Lower leg skin (tissue), 3 donors: ENCODE measurements at regions not wholly inside any gene's neighbourhood (a gene's known extent, or its start where the extent isn't known, plus 50 kb on each side); places are given as distances from the start of the nearest gene placed in this dataset.

ENCODE experiments used
- POLR2A ChIP-seq, 2 donors: fragments of 450-650 bp; IDR thresholded peaks; one replicate each; pipeline ENCODE4 v1.6.1; 2016 to 2017; ENCODE audit warnings: antibody characterized with exemption in 2 of 2, mild to moderate bottlenecking in 1 of 2, moderate library complexity in 1 of 2
- TF ChIP-seq, protein P1 (sequence below), 3 donors: fragments of 450-650 bp; IDR thresholded peaks; one replicate each; pipeline ENCODE4 v1.5.1; 2016; ENCODE audit warnings: antibody characterized with exemption in 3 of 3, mild to moderate bottlenecking in 3 of 3, moderate library complexity in 2 of 3

GRCh38 chr5:105828821-105829220, 1841.9 kb downstream of the EFNA5 start:
- TF ChIP-seq, protein P1, sequence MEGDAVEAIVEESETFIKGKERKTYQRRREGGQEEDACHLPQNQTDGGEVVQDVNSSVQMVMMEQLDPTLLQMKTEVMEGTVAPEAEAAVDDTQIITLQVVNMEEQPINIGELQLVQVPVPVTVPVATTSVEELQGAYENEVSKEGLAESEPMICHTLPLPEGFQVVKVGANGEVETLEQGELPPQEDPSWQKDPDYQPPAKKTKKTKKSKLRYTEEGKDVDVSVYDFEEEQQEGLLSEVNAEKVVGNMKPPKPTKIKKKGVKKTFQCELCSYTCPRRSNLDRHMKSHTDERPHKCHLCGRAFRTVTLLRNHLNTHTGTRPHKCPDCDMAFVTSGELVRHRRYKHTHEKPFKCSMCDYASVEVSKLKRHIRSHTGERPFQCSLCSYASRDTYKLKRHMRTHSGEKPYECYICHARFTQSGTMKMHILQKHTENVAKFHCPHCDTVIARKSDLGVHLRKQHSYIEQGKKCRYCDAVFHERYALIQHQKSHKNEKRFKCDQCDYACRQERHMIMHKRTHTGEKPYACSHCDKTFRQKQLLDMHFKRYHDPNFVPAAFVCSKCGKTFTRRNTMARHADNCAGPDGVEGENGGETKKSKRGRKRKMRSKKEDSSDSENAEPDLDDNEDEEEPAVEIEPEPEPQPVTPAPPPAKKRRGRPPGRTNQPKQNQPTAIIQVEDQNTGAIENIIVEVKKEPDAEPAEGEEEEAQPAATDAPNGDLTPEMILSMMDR (IDR thresholded peaks at IDR 0.05), result no peak
- no peak for TF ChIP-seq POLR2A (IDR thresholded peaks at IDR 0.05)
